ENCODE measurements at regions not wholly inside any gene's neighbourhood (a gene's known extent, or its start where the extent isn't known, plus 50 kb on each side); places are given as distances from the start of the nearest gene placed in this dataset.
"Not testable (repeated sequence)": the region's sequence is repeated elsewhere in the genome, so short reads cannot be mapped to it uniquely, and the experiment has no call there.

DNA sequence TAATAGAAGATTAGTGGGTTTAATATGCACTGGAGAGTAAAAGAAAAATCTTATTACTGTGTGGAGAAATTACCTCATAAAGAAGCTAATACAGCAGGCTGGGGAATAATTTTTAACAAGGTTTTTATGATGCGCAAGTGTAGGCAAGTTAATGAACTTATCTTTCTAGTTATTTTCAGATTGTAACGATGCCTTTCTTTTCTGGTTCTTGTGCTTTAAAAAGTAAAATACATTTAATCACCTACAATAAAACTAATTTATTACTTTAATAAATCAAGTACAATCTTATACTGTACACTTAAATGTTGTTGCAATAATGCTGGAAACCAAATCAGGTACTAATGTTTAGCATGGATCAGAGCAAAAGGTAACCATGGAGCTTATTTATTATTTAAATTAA lies 266.6 kb downstream of the ZIC1 start:
- no peak for DNase-seq

DNA sequence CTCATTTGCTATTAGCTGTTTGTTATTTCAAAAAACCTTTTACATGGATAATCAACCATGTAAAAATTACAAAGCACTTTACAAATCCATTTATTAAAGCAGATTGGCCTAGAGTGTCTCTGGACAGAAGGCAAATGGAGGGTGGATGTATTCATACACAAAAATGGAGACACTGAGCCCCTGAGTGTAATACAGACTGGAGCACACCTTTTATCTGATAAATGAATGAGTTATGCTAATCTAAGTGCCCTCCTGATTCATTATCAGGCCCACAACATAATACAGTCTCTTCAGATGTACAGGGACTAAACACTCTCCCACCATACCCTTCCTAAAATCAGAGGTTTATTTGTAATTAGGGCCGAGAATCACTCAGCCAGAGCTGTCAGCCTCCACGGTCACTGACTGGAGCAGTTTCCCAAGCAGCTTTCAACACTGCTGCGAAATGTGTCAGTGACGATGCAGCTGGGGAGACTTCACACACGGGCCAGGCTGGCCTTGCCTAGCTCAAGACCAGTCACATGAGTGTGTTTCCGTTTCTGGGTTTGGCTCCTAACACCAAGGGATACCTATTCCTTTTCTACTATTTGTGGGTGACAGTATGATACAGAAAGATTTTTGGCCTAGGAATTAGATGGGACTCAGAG lies 271.8 kb downstream of the ZIC1 start:
- no peak for DNase-seq

GRCh38 chr3:147688868-147689267 lies 279.7 kb downstream of the ZIC1 start:
- no peak for DNase-seq

DNA sequence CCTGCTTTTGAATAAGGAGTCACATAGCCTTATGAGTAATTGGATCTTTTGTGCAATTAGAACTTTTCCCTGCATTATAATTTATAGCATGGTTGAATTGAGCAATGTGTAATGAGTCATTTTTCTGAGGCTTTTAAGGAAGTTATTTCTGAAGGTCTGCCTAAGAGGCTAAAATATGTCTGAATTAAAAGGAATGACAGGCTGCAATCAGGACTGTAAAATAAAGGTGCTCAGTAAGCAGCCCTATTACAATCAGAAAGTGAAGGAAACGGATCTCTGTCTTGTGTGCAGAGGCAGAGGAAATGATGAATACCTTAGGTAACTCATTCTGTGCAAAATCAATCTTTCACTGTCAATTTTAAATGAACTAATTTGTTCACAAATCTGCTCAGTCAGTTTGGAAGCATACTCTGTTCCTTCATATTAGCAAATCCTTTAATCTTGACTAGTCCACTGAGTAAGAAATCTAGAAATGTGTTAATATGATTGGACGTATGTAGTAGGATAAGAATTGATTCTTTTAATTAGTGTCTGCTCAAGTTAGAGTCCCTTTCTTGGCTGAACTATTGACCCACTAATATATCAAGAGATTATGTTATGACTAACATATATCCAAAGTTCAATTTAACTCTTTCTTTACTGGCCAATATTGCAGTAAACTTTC lies 290.1 kb downstream of the ZIC1 start:
- DNase-seq: no peak

- no peak for DNase-seq
Observed at GRCh38 chr3:147701195-147701594, 292.0 kb downstream of the ZIC1 start.

DNA sequence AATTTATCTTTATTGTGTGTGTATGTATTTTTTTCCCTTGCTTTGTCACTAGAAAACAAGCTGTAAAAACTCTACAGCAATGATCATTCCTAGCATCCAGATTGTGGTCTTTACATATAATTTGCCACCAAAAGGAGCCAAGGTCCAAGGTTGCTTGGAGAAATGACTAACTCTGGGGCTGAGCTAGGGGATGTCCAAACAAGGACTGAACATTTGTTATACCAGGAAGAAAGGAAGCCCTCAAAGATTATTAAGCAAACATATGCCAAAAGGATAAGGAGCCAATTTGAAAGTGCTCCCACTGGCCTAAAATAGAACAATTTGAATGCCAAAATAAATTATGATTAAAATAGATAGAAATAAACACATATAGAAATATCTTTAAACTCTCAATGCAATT lies 293.3 kb downstream of the ZIC1 start:
- no peak for DNase-seq

GRCh38 chr3:147705651-147706051 lies 296.5 kb downstream of the ZIC1 start:
- no peak for DNase-seq

- not testable (repeated sequence) for DNase-seq
Observed at GRCh38 chr3:147710753-147711152, 301.6 kb downstream of the ZIC1 start.

DNA sequence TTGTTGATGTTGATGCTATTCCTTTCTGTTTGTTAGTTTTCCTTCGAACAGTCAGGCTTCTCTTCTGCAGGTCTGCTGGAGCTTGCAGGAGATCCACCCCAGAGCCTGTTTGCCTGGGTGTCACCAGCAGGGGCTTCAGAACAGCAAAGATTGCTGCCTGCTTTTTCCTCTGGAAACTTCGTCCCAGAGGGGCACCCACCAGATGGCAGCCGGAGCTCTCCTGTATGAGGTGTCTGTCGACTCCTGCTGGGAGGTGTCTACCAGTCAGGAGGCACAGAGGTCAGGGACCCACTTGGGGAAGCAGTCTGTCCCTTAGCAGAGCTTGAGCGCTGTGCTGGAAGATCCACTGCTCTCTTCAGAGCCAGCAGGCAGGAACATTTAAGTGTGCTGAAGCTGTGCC lies 303.2 kb downstream of the ZIC1 start:
- no peak for DNase-seq

DNA sequence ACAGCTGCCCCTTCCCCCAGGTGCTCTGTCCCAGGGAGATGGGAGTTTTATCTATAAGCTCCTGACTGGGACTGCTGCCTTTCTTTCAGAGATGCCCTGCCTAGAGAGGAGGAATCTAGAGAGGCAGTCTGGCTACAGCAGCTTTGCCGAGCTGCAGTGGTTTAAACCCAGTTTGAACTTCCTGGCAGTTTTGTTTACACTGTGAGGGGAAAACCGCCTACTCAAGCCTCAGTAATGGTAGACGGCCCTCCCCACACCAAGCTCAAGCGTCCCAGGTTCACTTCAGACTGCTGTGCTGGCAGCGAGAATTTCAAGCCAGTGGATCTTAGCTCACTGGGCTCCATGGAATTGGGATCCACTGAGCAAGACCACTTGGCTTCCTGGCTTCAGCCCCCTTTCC lies 303.6 kb downstream of the ZIC1 start:
- DNase-seq: not testable (repeated sequence)

GRCh38 chr3:147713234-147714133 lies 304.3 kb downstream of the ZIC1 start:
- DNase-seq: no peak

GRCh38 chr3:147729641-147730040 lies 320.5 kb downstream of the ZIC1 start:
- DNase-seq: no peak

DNA sequence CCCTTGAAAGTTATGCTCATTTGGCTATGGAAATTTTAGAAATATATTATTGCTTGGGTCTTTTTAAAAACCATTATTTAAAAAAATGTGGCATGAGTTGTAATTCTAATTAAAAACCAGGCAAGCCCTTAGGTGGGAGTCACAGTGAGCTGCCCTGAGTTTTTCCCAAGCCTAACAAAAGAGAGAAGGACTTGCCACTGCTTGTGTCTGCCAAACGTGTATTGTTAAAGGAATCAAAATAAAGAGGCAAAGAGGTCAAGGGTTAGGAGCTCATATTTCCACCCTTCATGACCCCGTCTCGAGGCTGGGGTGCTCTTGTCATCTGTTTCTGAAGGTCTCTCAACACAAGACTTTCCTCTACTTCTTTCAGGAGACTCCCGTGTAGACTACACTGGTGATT lies 321.1 kb downstream of the ZIC1 start:
- DNase-seq: no peak

- DNase-seq: no peak
Observed at GRCh38 chr3:147733217-147733616, 324.1 kb downstream of the ZIC1 start.

DNA sequence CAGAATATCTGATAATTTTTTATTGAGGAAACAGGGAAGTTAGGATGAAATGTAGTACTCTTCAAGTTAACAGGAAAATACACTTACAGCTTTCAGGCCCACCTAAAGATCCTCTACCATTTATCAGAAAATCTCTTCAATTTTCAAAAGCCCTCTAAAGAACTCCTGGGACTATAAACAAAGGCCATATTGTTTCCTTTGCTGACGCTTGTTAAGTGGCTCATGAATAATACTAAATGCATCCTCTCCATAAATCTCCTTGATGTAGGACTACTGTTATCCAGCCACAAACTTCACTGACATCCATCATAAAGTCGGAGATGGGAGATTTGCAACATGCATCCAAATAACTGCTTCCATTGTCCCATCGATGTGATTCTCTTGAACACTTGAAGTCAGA lies 326.5 kb downstream of the ZIC1 start:
- DNase-seq: no peak

- DNase-seq: no peak
Observed at GRCh38 chr3:147736226-147736625, 327.1 kb downstream of the ZIC1 start.

- DNase-seq: no peak
Observed at GRCh38 chr3:147737376-147737775, 328.2 kb downstream of the ZIC1 start.

DNA sequence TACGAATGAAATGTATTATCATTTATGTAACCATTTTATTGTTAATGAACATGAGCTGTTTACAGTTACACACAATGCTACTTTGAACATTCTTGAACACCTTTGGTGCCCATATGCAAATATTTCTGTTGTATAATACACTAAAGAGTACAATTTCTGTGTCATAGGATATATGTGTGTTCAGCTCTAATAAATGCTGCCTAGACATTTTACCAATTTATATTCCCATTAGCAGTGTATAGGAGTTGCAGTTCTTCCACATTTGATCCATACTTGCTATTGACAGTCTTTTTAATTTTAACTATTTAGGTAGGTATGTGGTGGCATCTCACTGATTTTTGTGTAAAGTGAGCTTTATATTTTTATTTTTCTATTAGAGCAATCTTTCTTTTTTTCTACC lies 331.8 kb downstream of the ZIC1 start:
- DNase-seq: no peak

GRCh38 chr3:147744967-147745366 lies 335.8 kb downstream of the ZIC1 start:
- no peak for DNase-seq

DNA sequence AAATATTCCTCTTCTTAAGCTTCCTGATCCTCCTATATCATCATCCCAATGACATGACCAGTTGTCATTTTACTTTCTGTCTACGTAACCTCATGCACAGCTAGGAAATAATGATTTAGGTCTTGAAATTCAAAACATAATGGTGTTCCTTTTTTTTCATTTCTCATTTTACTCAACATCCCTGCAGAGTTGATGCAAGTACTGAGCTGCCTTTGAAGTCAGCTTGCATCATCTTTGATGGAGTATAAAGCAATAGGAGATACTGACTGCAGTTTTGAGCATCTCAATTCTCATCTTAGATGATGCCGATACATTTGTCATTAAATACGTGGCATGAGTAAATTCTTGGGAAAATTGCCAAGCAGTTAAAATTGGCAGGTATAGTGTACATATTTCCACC lies 346.1 kb downstream of the ZIC1 start:
- DNase-seq: no peak

- DNase-seq: no peak
Observed at GRCh38 chr3:147756476-147756875, 347.3 kb downstream of the ZIC1 start.

GRCh38 chr3:147757866-147758265 lies 348.7 kb downstream of the ZIC1 start:
- DNase-seq: no peak

DNA sequence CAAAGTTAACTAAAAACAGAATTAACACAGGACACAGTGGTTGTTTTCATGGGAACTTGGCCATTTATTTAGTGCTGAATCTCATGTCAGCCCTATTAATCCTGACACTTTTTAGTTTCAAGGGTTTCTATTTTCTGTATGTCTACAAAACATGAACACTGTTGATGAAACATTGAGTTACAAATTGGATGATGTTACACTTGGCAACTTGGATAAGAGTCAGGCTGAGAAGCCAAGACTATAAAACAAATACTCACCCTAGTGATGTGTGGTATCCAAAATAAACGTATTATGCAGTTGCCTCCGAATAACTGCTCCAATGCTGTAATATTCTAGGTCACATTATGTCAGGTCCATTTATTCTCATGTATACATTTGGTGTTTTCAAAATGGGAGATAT lies 349.6 kb downstream of the ZIC1 start:
- DNase-seq: no peak

- DNase-seq: no peak
Observed at GRCh38 chr3:147760085-147760484, 350.9 kb downstream of the ZIC1 start.
